Smooth muscle cell (in vitro differentiated cells): ENCODE measurements at regions not wholly inside any gene's neighbourhood (a gene's known extent, or its start where the extent isn't known, plus 50 kb on each side); places are given as distances from the start of the nearest gene placed in this dataset.

ENCODE experiments used
- DNase-seq: peaks from one replicate; lab custom pipeline; 2025; ENCODE audit not compliant: unreplicated experiment; lab: John Stamatoyannopoulos, UW
- H2AFZ ChIP-seq: fragments of 200-600 bp; sonication (generic); 2 replicates; pipeline ENCODE4 v1.6.0; 2016; ENCODE audit warnings: antibody characterized with exemption, low read depth, mild to moderate bottlenecking
- H3F3A ChIP-seq: fragments of 200-600 bp; sonication (generic); 2 replicates; pipeline ENCODE4 v1.6.0; 2017; ENCODE audit warnings: antibody characterized with exemption, low read depth
- H3K27ac ChIP-seq: fragments of 200-600 bp; sonication (generic); 2 replicates; pipeline ENCODE4 v1.5.1; 2016; ENCODE audit warnings: low read depth, mild to moderate bottlenecking
- H3K27me3 ChIP-seq: fragments of 200-600 bp; sonication (generic); 2 replicates; pipeline ENCODE4 v1.6.1; 2016; ENCODE audit warnings: low read depth, mild to moderate bottlenecking
- H3K36me3 ChIP-seq: fragments of 200-600 bp; sonication (generic); 2 replicates; pipeline ENCODE4 v1.5.1; 2016; ENCODE audit warnings: low read depth
- H3K4me1 ChIP-seq: fragments of 200-600 bp; sonication (generic); 2 replicates; pipeline ENCODE4 v1.5.1; 2016; ENCODE audit warnings: low read depth
- H3K4me2 ChIP-seq: fragments of 200-600 bp; sonication (generic); 2 replicates; pipeline ENCODE4 v1.6.0; 2016; ENCODE audit warnings: mild to moderate bottlenecking
- H3K4me3 ChIP-seq: fragments of 200-600 bp; sonication (generic); 2 replicates; pipeline ENCODE4 v1.5.1; 2016; ENCODE audit warnings: mild to moderate bottlenecking
- H3K79me2 ChIP-seq: fragments of 200-600 bp; sonication (generic); 2 replicates; pipeline ENCODE4 v1.6.0; 2016; ENCODE audit warnings: low read depth, mild to moderate bottlenecking
- H3K9ac ChIP-seq: fragments of 200-600 bp; sonication (generic); 2 replicates; pipeline ENCODE4 v1.6.0; 2016; ENCODE audit warnings: low read depth
- H3K9me3 ChIP-seq: fragments of 200-600 bp; sonication (generic); replicated peaks from 2 replicates; pipeline ENCODE4 v1.5.1; 2016; ENCODE audit warnings: low read depth
- H4K20me1 ChIP-seq: fragments of 200-600 bp; sonication (generic); 2 replicates; pipeline ENCODE4 v1.6.0; 2016; ENCODE audit warnings: low read depth
- CTCF ChIP-seq: fragments of 200-600 bp; sonication (generic); IDR thresholded peaks from 2 replicates; pipeline ENCODE4 v1.5.1; 2017; ENCODE audit warnings: borderline replicate concordance, mild to moderate bottlenecking, antibody characterized with exemption; ENCODE audit not compliant: insufficient read depth, poor library complexity, severe bottlenecking
- WGBS: methylation state at CpG from one replicate; pipeline ENCODE4 v1.1.7; 2016; ENCODE audit warnings: low lambda C conversion rate; 5-methylcytosine and 5-hydroxymethylcytosine counted together

DNA sequence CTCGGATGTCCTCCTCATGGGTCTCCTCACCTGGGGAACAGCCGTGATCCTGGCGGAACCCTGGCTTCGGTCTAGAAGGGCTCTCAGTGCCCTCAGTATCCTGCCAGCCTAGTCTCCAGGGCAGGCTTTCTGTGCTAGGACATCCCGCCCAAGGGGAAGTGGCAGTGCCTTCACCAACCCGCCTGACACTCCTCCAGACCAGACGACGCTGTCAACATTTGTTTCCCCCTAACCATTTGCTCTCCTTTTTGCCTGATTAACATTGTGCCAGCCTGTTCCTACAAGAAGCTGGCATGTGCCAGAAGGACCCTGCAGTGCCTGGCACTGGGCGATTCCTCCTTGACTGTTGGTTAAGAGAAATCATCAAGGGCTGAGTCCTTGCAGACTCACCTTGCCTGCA is 358.9 kb upstream of the IRX2 start:
- Histone ChIP-seq H3K9me3 (no peaks in the 10 kb centered on the region), H3K4me1 (peaks cover under 1% of the 10 kb centered on the region), H3F3A (no peaks in the 10 kb centered on the region), H3K9ac (no peak overlapping the region), H3K36me3 (no peaks in the 10 kb centered on the region), H3K4me2 (no peak overlapping the region), H3K27me3 (peaks cover 44% of the 10 kb centered on the region), H2AFZ (no peak overlapping the region), H4K20me1 (no peaks in the 10 kb centered on the region), H3K79me2 (no peaks in the 10 kb centered on the region), H3K4me3 (no peak overlapping the region), H3K27ac (no peak overlapping the region)
- TF ChIP-seq CTCF, result no peak
- no peak for DNase-seq
- 95% methylated on average over 9 of the region's 9 CpGs for WGBS

GRCh38 chr5:3107156-3107611 is 355.7 kb upstream of the IRX2 start:
- H2AFZ ChIP-seq, result no peak overlapping the region
- 62% methylated on average over 12 of the region's 12 CpGs for WGBS
- H3K9me3 ChIP-seq, result no peaks in the 10 kb centered on the region
- no peaks in the 10 kb centered on the region for H3K36me3 ChIP-seq
- H3K27ac ChIP-seq, result no peak overlapping the region
- H3K9ac ChIP-seq, result no peak overlapping the region
- no peak for TF ChIP-seq CTCF
- H4K20me1 ChIP-seq, result no peaks in the 10 kb centered on the region
- DNase-seq, result no peak
- no peaks in the 10 kb centered on the region for H3F3A ChIP-seq
- no peak overlapping the region for H3K4me3 ChIP-seq
- H3K79me2 ChIP-seq, result no peaks in the 10 kb centered on the region
- H3K4me1 ChIP-seq, result peaks cover 30% of the 10 kb centered on the region
- no peak overlapping the region for H3K4me2 ChIP-seq
- H3K27me3 ChIP-seq, result peaks cover 64% of the 10 kb centered on the region

DNA sequence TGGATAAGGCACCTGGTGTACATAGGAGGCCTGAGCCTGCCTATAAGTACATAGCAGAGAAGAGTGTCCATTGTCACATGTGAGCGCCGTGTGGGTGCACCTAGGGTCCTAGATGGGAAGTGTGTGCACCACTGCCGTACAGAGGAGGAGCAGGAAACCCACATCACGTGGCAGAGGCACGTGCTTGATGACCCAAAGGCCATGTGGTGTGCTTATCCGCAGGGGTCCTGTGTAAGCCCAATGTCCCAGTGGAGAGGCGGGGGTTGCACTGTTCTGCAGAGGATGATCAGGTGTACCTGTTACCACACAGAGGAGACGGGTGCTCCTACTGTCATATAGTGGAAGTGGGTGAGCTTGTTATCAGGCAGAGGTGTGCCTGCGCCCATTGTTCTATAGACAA is 354.1 kb upstream of the IRX2 start:
- Histone ChIP-seq H3K27ac (no peak overlapping the region), H3F3A (no peaks in the 10 kb centered on the region), H2AFZ (no peak overlapping the region), H3K9ac (no peak overlapping the region), H3K27me3 (peaks cover 71% of the 10 kb centered on the region), H3K4me2 (no peak overlapping the region), H3K79me2 (no peaks in the 10 kb centered on the region), H3K4me1 (peaks cover 37% of the 10 kb centered on the region), H3K4me3 (no peak overlapping the region), H3K36me3 (no peaks in the 10 kb centered on the region), H4K20me1 (no peaks in the 10 kb centered on the region), H3K9me3 (no peaks in the 10 kb centered on the region)
- TF ChIP-seq CTCF, result no peak
- no peak for DNase-seq
- WGBS, result 84% methylated on average over 9 of the region's 9 CpGs

DNA sequence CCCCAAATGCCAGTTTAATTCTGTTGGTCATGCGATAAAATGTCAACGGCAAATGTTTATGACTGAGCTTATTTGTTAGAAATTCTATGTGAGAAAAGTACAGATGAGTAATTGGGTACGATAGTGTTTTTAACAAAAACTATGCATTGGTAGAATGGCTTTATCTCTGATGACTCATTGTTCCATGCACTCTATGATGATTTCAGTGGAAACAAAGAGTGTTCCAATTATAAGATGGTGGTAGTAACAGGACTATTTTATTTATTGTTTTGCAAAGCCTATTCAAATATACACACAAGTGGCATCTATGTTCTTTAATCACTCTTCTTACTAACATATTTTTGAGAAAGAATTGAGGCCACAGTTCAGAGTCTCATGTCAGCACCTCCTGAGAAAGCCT is 353.7 kb upstream of the IRX2 start:
- no peak overlapping the region for H3K9ac ChIP-seq
- no peaks in the 10 kb centered on the region for H3K9me3 ChIP-seq
- H3K4me1 ChIP-seq, result peaks cover 37% of the 10 kb centered on the region
- no peak overlapping the region for H3K4me2 ChIP-seq
- no peaks in the 10 kb centered on the region for H3F3A ChIP-seq
- no peak for TF ChIP-seq CTCF
- DNase-seq, result no peak
- H3K4me3 ChIP-seq, result no peak overlapping the region
- H3K27ac ChIP-seq, result no peak overlapping the region
- peaks cover 71% of the 10 kb centered on the region for H3K27me3 ChIP-seq
- 49% methylated on average over 3 of the region's 3 CpGs for WGBS
- H3K36me3 ChIP-seq, result no peaks in the 10 kb centered on the region
- H4K20me1 ChIP-seq, result no peaks in the 10 kb centered on the region
- no peaks in the 10 kb centered on the region for H3K79me2 ChIP-seq
- no peak overlapping the region for H2AFZ ChIP-seq
